ENCODE measurements at regions not wholly inside any gene's neighbourhood (a gene's known extent, or its start where the extent isn't known, plus 50 kb on each side); places are given as distances from the start of the nearest gene placed in this dataset.

DNA sequence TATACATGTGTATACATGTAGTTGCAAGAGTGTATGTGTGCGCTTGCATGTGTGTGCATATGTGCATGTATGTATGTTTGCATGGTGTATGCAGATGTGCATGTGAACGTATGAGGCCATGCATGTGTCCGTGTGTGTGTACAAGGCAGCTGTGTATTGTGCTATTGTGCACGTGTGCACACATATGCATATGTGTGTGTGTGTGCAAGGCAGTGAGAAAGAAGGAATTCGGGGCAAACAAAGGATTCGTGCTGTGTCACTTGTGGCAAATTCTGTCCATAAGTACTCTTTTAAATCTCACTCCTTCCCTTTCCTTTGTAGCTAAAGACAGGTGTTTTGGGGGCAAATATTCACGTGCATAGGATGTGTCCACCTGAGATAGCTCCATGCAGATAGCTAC is 227.1 kb downstream of the VRK1 start:
- Mint-ChIP-seq H3K27me3 (ENCODE audit: unreplicated experiment) (no peaks in the 10 kb centered on the region), H3K36me3 (ENCODE audit: low read depth, unreplicated experiment) (no peaks in the 10 kb centered on the region), H3K27ac (ENCODE audit: unreplicated experiment) (no peak overlapping the region), H3K4me1 (ENCODE audit: unreplicated experiment) (peaks cover 4% of the 10 kb centered on the region), H3K9me3 (ENCODE audit: unreplicated experiment) (no peaks in the 10 kb centered on the region), H3K4me3 (ENCODE audit: unreplicated experiment) (no peak overlapping the region)
- TF ChIP-seq, protein P1, sequence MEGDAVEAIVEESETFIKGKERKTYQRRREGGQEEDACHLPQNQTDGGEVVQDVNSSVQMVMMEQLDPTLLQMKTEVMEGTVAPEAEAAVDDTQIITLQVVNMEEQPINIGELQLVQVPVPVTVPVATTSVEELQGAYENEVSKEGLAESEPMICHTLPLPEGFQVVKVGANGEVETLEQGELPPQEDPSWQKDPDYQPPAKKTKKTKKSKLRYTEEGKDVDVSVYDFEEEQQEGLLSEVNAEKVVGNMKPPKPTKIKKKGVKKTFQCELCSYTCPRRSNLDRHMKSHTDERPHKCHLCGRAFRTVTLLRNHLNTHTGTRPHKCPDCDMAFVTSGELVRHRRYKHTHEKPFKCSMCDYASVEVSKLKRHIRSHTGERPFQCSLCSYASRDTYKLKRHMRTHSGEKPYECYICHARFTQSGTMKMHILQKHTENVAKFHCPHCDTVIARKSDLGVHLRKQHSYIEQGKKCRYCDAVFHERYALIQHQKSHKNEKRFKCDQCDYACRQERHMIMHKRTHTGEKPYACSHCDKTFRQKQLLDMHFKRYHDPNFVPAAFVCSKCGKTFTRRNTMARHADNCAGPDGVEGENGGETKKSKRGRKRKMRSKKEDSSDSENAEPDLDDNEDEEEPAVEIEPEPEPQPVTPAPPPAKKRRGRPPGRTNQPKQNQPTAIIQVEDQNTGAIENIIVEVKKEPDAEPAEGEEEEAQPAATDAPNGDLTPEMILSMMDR (IDR thresholded peaks at IDR 0.05; ENCODE audit: unreplicated experiment): no peak
- no peak for DNase-seq (ENCODE audit: low spot score)

DNA sequence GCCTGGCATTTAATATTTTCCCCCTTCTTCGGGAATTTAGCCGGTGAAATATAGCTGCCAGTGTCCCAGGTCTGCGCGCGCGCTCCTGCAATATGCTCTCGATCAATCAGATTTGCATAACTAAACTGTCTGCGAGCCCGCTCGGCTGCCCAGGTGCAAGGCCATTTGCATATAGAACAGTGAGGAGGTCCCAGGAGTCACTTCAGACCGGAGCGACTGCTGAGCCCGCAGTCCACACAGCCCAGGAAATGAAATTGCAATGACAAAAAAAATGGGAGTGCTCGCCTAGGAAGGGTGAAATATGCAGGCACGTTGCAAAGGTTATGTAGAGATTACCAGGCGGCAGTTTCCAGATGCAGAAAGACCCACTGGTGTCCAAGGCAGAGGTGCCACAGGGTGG is 228.5 kb downstream of the VRK1 start:
- H3K4me3 Mint-ChIP-seq (ENCODE audit: unreplicated experiment): no peak overlapping the region
- peaks cover 4% of the 10 kb centered on the region for H3K4me1 Mint-ChIP-seq (ENCODE audit: unreplicated experiment)
- no peak overlapping the region for H3K27ac Mint-ChIP-seq (ENCODE audit: unreplicated experiment)
- H3K27me3 Mint-ChIP-seq (ENCODE audit: unreplicated experiment): no peaks in the 10 kb centered on the region
- no peak for DNase-seq (ENCODE audit: low spot score)
- no peaks in the 10 kb centered on the region for H3K9me3 Mint-ChIP-seq (ENCODE audit: unreplicated experiment)
- H3K36me3 Mint-ChIP-seq (ENCODE audit: low read depth, unreplicated experiment): no peaks in the 10 kb centered on the region
- TF ChIP-seq, protein P1 (IDR thresholded peaks at IDR 0.05; ENCODE audit: unreplicated experiment): no peak

DNA sequence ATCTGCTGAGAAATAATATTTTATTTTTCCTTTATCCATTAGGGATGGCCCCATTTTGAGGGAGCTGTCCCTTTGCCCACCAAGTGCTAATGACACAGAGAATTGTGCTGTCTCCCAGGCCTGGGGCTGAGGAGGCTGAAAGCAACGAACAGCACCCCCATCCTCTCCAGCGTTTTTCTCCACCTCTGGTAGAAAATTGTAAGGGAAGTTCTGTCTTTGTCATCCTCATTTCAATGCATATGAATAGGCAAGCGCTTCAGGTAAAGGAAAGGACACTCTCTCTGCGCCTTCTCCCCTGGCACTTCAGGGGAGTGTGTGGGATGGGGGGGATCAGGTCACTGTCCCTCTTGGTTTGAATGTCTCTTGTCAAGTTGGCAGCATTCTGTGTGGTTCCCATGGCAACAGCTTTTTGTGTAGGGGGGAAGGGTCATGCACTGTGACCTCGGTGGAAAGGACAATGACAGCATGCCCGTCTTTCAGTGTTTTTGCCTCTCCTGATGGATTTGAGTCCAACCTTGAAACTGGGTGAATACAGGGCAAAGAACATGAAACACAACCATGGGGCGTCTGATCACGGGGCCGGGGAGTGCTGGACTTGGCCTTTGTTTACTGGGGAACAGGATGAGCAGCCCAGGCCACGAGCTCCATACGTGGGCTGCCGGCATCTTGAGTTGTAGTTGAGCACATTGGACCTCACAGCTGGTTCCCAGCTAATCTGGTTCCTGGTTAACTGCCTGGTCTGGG is 230.2 kb downstream of the VRK1 start:
- Mint-ChIP-seq H3K9me3 (ENCODE audit: unreplicated experiment) (peaks cover 3% of the 10 kb centered on the region), H3K36me3 (ENCODE audit: low read depth, unreplicated experiment) (peaks cover 3% of the 10 kb centered on the region), H3K4me1 (ENCODE audit: unreplicated experiment) (peaks cover 7% of the 10 kb centered on the region), H3K27ac (ENCODE audit: unreplicated experiment) (no peak overlapping the region), H3K4me3 (ENCODE audit: unreplicated experiment) (no peak overlapping the region), H3K27me3 (ENCODE audit: unreplicated experiment) (peaks cover 3% of the 10 kb centered on the region)
- DNase-seq (ENCODE audit: low spot score): no peak
- TF ChIP-seq, protein P1 (IDR thresholded peaks at IDR 0.05; ENCODE audit: unreplicated experiment): no peak

DNA sequence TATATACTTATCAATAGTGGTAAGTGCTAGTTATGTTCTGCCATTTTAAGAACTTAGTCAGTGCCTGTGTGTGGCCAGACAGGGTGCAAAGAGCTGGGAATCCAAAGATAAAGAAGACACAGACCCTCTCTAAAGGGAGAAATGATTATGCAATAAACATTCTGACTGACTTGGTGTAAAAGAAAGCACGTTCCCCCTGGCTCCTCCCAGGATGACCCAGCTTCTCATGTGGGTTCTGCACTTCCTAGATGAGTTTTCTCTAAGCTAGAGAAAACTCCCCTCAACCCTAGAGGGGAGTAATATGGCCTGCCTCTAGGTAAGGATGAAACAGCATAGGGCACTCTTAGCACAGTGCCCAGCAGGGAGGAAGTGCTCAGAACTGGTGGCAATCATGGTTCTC is 231.2 kb downstream of the VRK1 start:
- TF ChIP-seq, protein P1 (IDR thresholded peaks at IDR 0.05; ENCODE audit: unreplicated experiment): no peak
- H3K4me3 Mint-ChIP-seq (ENCODE audit: unreplicated experiment): no peak overlapping the region
- DNase-seq (ENCODE audit: low spot score): no peak
- H3K9me3 Mint-ChIP-seq (ENCODE audit: unreplicated experiment): peaks cover 4% of the 10 kb centered on the region
- peaks cover 4% of the 10 kb centered on the region for H3K36me3 Mint-ChIP-seq (ENCODE audit: low read depth, unreplicated experiment)
- H3K4me1 Mint-ChIP-seq (ENCODE audit: unreplicated experiment): peaks cover 8% of the 10 kb centered on the region
- no peak overlapping the region for H3K27ac Mint-ChIP-seq (ENCODE audit: unreplicated experiment)
- H3K27me3 Mint-ChIP-seq (ENCODE audit: unreplicated experiment): peaks cover 4% of the 10 kb centered on the region

DNA sequence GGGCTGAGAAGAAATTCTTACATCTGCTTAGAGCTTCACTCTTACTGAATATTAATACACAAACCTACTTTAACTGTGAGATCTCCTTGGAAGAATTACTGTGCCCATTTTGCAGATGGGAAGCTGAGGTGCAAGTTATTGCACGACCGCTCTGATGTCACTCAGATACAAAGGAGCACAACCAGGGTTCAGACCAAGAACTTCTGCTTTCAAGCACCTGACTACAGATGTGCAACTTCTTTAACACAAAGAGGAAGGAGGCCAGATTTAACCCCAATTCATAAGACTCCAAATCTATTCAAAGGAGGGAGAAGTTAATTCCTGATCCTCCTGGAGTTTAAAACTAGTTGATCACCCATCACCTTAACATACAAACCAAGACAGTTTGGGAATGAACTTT is 232.6 kb downstream of the VRK1 start:
- DNase-seq (ENCODE audit: low spot score): no peak
- H3K4me3 Mint-ChIP-seq (ENCODE audit: unreplicated experiment): no peak overlapping the region
- H3K9me3 Mint-ChIP-seq (ENCODE audit: unreplicated experiment): peaks cover 4% of the 10 kb centered on the region
- peaks cover 9% of the 10 kb centered on the region for H3K27me3 Mint-ChIP-seq (ENCODE audit: unreplicated experiment)
- peaks cover 4% of the 10 kb centered on the region for H3K36me3 Mint-ChIP-seq (ENCODE audit: low read depth, unreplicated experiment)
- no peak overlapping the region for H3K27ac Mint-ChIP-seq (ENCODE audit: unreplicated experiment)
- H3K4me1 Mint-ChIP-seq (ENCODE audit: unreplicated experiment): peaks cover 8% of the 10 kb centered on the region
- TF ChIP-seq, protein P1 (IDR thresholded peaks at IDR 0.05; ENCODE audit: unreplicated experiment): no peak
